ENCODE measurements at regions not wholly inside any gene's neighbourhood (a gene's known extent, or its start where the extent isn't known, plus 50 kb on each side); places are given as distances from the start of the nearest gene placed in this dataset.

DNA sequence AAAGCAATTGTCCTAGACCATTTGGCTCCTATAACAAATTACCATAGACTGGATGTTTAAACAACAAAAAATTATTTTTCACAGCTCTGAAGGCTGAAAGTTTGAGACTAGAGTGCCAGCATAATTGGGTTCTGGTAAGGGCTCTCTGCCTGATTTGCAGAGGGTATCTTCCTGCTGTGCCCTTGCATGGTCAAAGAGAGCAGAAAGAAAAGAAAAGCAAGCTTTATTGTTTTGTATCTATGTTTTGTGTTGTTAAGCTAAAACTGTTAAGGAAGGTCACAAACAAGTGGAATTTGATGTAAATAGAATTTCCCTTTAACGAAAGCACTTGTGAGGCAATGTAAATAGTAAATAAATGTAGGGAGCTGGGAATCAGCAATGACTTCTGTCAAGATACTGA is 1031.0 kb upstream of the ATXN7L3B start:
- Mint-ChIP-seq H3K27me3 (ENCODE audit: insufficient read depth, low read depth, poor library complexity) (peaks cover 6% of the 10 kb centered on the region), H3K4me3 (no peak overlapping the region), H3K36me3 (ENCODE audit: low read depth) (peaks cover 25% of the 10 kb centered on the region), H3K9me3 (peaks cover 27% of the 10 kb centered on the region), H3K4me1 (peaks cover 10% of the 10 kb centered on the region), H3K27ac (no peak overlapping the region)
- H3F3A ChIP-seq (replicated peaks; ENCODE audit: low read depth), result no peaks in the 10 kb centered on the region
- H2AFZ ChIP-seq, result no peak overlapping the region
- ATAC-seq (peak; percentile 84), DNase-seq (ENCODE audit: low spot score) (peak; percentile 39)
- H4K20me1 ChIP-seq (replicated peaks; ENCODE audit: insufficient read depth), result no peaks in the 10 kb centered on the region
- H3K27ac ChIP-seq (ENCODE audit: low read depth), result no peak overlapping the region
- peak overlapping the region; percentile 55 for H3K4me2 ChIP-seq
- H3K9me2 ChIP-seq (ENCODE audit: insufficient read depth), result no peaks in the 10 kb centered on the region
- TF ChIP-seq EZH2phosphoT487 (IDR thresholded peaks at IDR 0.05; ENCODE audit: unreplicated experiment), result no peak
- TF ChIP-seq ZNF114 (CRISPR knock-in tag; IDR thresholded peaks at IDR 0.05), result no peak
- TF ChIP-seq NANOG (IDR thresholded peaks at IDR 0.05; ENCODE audit: borderline replicate concordance), result peak; percentile 15; the same call in 1 of the 2 replicates
- TF ChIP-seq, protein P1, sequence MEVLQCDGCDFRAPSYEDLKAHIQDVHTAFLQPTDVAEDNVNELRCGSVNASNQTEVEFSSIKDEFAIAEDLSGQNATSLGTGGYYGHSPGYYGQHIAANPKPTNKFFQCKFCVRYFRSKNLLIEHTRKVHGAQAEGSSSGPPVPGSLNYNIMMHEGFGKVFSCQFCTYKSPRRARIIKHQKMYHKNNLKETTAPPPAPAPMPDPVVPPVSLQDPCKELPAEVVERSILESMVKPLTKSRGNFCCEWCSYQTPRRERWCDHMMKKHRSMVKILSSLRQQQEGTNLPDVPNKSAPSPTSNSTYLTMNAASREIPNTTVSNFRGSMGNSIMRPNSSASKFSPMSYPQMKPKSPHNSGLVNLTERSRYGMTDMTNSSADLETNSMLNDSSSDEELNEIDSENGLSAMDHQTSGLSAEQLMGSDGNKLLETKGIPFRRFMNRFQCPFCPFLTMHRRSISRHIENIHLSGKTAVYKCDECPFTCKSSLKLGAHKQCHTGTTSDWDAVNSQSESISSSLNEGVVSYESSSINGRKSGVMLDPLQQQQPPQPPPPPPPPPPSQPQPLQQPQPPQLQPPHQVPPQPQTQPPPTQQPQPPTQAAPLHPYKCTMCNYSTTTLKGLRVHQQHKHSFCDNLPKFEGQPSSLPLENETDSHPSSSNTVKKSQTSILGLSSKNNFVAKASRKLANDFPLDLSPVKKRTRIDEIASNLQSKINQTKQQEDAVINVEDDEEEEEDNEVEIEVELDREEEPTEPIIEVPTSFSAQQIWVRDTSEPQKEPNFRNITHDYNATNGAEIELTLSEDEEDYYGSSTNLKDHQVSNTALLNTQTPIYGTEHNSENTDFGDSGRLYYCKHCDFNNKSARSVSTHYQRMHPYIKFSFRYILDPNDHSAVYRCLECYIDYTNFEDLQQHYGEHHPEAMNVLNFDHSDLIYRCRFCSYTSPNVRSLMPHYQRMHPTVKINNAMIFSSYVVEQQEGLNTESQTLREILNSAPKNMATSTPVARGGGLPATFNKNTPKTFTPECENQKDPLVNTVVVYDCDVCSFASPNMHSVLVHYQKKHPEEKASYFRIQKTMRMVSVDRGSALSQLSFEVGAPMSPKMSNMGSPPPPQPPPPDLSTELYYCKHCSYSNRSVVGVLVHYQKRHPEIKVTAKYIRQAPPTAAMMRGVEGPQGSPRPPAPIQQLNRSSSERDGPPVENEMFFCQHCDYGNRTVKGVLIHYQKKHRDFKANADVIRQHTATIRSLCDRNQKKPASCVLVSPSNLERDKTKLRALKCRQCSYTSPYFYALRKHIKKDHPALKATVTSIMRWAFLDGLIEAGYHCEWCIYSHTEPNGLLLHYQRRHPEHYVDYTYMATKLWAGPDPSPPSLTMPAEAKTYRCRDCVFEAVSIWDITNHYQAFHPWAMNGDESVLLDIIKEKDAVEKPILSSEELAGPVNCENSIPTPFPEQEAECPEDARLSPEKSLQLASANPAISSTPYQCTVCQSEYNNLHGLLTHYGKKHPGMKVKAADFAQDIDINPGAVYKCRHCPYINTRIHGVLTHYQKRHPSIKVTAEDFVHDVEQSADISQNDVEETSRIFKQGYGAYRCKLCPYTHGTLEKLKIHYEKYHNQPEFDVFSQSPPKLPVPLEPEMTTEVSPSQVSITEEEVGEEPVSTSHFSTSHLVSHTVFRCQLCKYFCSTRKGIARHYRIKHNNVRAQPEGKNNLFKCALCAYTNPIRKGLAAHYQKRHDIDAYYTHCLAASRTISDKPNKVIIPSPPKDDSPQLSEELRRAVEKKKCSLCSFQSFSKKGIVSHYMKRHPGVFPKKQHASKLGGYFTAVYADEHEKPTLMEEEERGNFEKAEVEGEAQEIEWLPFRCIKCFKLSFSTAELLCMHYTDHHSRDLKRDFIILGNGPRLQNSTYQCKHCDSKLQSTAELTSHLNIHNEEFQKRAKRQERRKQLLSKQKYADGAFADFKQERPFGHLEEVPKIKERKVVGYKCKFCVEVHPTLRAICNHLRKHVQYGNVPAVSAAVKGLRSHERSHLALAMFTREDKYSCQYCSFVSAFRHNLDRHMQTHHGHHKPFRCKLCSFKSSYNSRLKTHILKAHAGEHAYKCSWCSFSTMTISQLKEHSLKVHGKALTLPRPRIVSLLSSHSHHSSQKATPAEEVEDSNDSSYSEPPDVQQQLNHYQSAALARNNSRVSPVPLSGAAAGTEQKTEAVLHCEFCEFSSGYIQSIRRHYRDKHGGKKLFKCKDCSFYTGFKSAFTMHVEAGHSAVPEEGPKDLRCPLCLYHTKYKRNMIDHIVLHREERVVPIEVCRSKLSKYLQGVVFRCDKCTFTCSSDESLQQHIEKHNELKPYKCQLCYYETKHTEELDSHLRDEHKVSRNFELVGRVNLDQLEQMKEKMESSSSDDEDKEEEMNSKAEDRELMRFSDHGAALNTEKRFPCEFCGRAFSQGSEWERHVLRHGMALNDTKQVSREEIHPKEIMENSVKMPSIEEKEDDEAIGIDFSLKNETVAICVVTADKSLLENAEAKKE (CRISPR knock-in tag; IDR thresholded peaks at IDR 0.05), result no peak
- no peak for TF ChIP-seq JUNB (IDR thresholded peaks at IDR 0.05; ENCODE audit: unreplicated experiment)
- no peak for TF ChIP-seq CREB1 (CRISPR knock-in tag; IDR thresholded peaks at IDR 0.05; ENCODE audit: low read depth)
- H3K4me3 ChIP-seq, result no peak overlapping the region
- H3K79me2 ChIP-seq (replicated peaks; ENCODE audit: insufficient read depth), result no peaks in the 10 kb centered on the region
- H3K27me3 ChIP-seq (ENCODE audit: insufficient read depth), result no peaks in the 10 kb centered on the region
- no peaks in the 10 kb centered on the region for H3K36me3 ChIP-seq (ENCODE audit: insufficient read depth)
- H3K4me1 ChIP-seq (ENCODE audit: insufficient read depth), result peaks cover 12% of the 10 kb centered on the region

DNA sequence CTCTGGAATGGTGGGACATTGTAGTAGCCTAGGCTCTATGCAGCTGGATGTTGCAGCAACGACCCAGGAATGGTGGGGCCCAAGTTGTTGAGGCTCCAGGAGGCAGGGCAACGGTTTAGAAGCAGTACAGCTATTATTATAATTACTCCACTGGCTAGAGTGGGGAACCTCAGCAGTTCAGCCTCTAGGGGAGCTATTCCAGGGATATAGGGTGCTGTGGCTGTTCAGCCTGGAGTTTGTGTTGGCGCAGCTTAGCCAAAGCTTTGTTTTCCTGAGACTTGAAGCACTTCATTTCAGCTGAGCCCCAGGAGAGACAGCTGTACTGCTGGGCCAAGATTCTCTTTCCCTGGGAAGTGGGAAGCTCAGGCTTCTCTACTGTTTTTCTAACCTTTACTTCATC is 1023.0 kb upstream of the ATXN7L3B start:
- Histone ChIP-seq H3K27ac (ENCODE audit: low read depth) (no peak overlapping the region), H3K27me3 (ENCODE audit: insufficient read depth) (no peaks in the 10 kb centered on the region), H2AFZ (no peak overlapping the region), H3F3A (replicated peaks; ENCODE audit: low read depth) (no peaks in the 10 kb centered on the region), H3K79me2 (replicated peaks; ENCODE audit: insufficient read depth) (no peaks in the 10 kb centered on the region), H3K9me2 (ENCODE audit: insufficient read depth) (no peaks in the 10 kb centered on the region), H3K36me3 (ENCODE audit: insufficient read depth) (no peaks in the 10 kb centered on the region), H3K4me2 (no peak overlapping the region), H4K20me1 (replicated peaks; ENCODE audit: insufficient read depth) (no peaks in the 10 kb centered on the region), H3K4me3 (no peak overlapping the region), H3K4me1 (ENCODE audit: insufficient read depth) (no peaks in the 10 kb centered on the region)
- no peak for TF ChIP-seq EZH2 (IDR thresholded peaks at IDR 0.05; ENCODE audit: low read depth, unreplicated experiment)
- TF ChIP-seq, protein P2, sequence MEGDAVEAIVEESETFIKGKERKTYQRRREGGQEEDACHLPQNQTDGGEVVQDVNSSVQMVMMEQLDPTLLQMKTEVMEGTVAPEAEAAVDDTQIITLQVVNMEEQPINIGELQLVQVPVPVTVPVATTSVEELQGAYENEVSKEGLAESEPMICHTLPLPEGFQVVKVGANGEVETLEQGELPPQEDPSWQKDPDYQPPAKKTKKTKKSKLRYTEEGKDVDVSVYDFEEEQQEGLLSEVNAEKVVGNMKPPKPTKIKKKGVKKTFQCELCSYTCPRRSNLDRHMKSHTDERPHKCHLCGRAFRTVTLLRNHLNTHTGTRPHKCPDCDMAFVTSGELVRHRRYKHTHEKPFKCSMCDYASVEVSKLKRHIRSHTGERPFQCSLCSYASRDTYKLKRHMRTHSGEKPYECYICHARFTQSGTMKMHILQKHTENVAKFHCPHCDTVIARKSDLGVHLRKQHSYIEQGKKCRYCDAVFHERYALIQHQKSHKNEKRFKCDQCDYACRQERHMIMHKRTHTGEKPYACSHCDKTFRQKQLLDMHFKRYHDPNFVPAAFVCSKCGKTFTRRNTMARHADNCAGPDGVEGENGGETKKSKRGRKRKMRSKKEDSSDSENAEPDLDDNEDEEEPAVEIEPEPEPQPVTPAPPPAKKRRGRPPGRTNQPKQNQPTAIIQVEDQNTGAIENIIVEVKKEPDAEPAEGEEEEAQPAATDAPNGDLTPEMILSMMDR (conservative IDR thresholded peaks at IDR 0.05; ENCODE audit: low read depth in 2 of 2), result peak; percentile 56
- no peaks in the 10 kb centered on the region for H3K4me1 Mint-ChIP-seq
- H3K27ac Mint-ChIP-seq, result no peak overlapping the region
- peak; percentile 79 for ATAC-seq
- H3K27me3 Mint-ChIP-seq (ENCODE audit: insufficient read depth, low read depth, poor library complexity), result no peaks in the 10 kb centered on the region
- H3K36me3 Mint-ChIP-seq (ENCODE audit: low read depth), result no peaks in the 10 kb centered on the region; the same call in 1 of the 3 replicates
- peaks cover 3% of the 10 kb centered on the region; the same call in 1 of the 3 replicates for H3K9me3 Mint-ChIP-seq
- H3K4me3 Mint-ChIP-seq, result no peak overlapping the region
- peak; percentile 56 for DNase-seq (ENCODE audit: low spot score)

Data from GM23338 (cell line).